ENCODE measurements at regions not wholly inside any gene's neighbourhood (a gene's known extent, or its start where the extent isn't known, plus 50 kb on each side); places are given as distances from the start of the nearest gene placed in this dataset.

GRCh38 chr4:116059361-116059760 is 945.9 kb upstream of the NDST4 start:
- ATAC-seq (no peak), FAIRE-seq (no peak), DNase-seq (ENCODE audit: low spot score) (no peak)
- in situ Hi-C loops (cut with HindIII; ENCODE audit: extremely low pct_ligation_motif_present, low pct_unique_long_range_greater_than_20kb) (no loop called here), intact Hi-C loops (cut with micrococcal nuclease; ENCODE audit: unreplicated experiment) (no loop called here)
- CTCF ChIA-PET (ENCODE audit: low intra/inter-chr PET ratio, low total read pairs), result no interaction called here
- BruUV-seq (replicated peaks), result no TSS peak
- Histone ChIP-seq H3K9me3 (ENCODE audit: low read length) (no peaks in the 10 kb centered on the region), H3K36me3 (replicated peaks in 1 of 2; ENCODE audit: control insufficient read depth in 1 of 2, insufficient read depth in 2 of 2, low read length in 2 of 2) (no peaks in the 10 kb centered on the region), H3K4me1 (ENCODE audit: insufficient read depth, low read length) (no peaks in the 10 kb centered on the region), H3K4me3 (replicated peaks in 1 of 3; ENCODE audit: insufficient read depth in 1 of 3, low read depth in 2 of 3, low read length in 3 of 3) (no peak overlapping the region), H3K79me2 (ENCODE audit: insufficient read depth, low read length) (no peaks in the 10 kb centered on the region), H2AFZ (ENCODE audit: low read length) (no peak overlapping the region), H4K20me1 (ENCODE audit: insufficient read depth, low read length) (no peaks in the 10 kb centered on the region), H3K27me3 (ENCODE audit: control insufficient read depth in 1 of 2, insufficient read depth in 2 of 2, low read length in 2 of 2) (no peaks in the 10 kb centered on the region), H3K27ac (ENCODE audit: extremely low read length, insufficient read depth, low read length) (no peak overlapping the region), H3K9ac (ENCODE audit: insufficient read depth, low read depth, low read length) (no peak overlapping the region), H3K4me2 (ENCODE audit: low read depth, low read length) (no peak overlapping the region)
- POLR2A ChIA-PET, result no interaction called here
- 6% methylated on average over 1 of the region's 1 CpG for WGBS (ENCODE audit: low lambda C conversion rate)
- TF ChIP-seq FIP1L1 (IDR thresholded peaks at IDR 0.05; ENCODE audit: borderline replicate concordance, insufficient read depth, low read depth, low read length), result no peak
- TF ChIP-seq ZSCAN5A (CRISPR knock-in tag; IDR thresholded peaks at IDR 0.05; ENCODE audit: borderline replicate concordance), result no peak
- no peak for TF ChIP-seq ZNF615 (CRISPR knock-in tag; IDR thresholded peaks at IDR 0.05; ENCODE audit: borderline replicate concordance)
- TF ChIP-seq RARA (CRISPR knock-in tag; IDR thresholded peaks at IDR 0.05), result no peak
- TF ChIP-seq GMEB2 (CRISPR knock-in tag; IDR thresholded peaks at IDR 0.05; ENCODE audit: low read depth), result no peak
- no peak for TF ChIP-seq NFRKB (IDR thresholded peaks at IDR 0.05)
- no peak for TF ChIP-seq HDAC1 (CRISPR knock-in tag; IDR thresholded peaks at IDR 0.05)
- TF ChIP-seq POGZ (CRISPR knock-in tag; IDR thresholded peaks at IDR 0.05), result no peak
- TF ChIP-seq KDM1A (CRISPR knock-in tag; IDR thresholded peaks at IDR 0.05), result no peak
- TF ChIP-seq MIXL1 (CRISPR knock-in tag; IDR thresholded peaks at IDR 0.05), result no peak
- TF ChIP-seq ZNF138 (CRISPR knock-in tag; IDR thresholded peaks at IDR 0.05; ENCODE audit: low read depth), result no peak
- TF ChIP-seq MBNL3 (CRISPR knock-in tag; conservative IDR thresholded peaks at IDR 0.05), result no peak
- TF ChIP-seq PRPF4 (IDR thresholded peaks at IDR 0.05; ENCODE audit: low read depth, low read length, poor library complexity, severe bottlenecking), result no peak
- TF ChIP-seq CSRNP1 (CRISPR knock-in tag; IDR thresholded peaks at IDR 0.05), result no peak
- no peak for TF ChIP-seq DR1 (CRISPR knock-in tag; IDR thresholded peaks at IDR 0.05)
- TF ChIP-seq HNRNPLL (IDR thresholded peaks at IDR 0.05; ENCODE audit: low read depth, low read length, poor library complexity, severe bottlenecking), result no peak
- TF ChIP-seq KLF11 (CRISPR knock-in tag; IDR thresholded peaks at IDR 0.05), result no peak

All from HepG2 (cell line).